ENCODE measurements at regions not wholly inside any gene's neighbourhood (a gene's known extent, or its start where the extent isn't known, plus 50 kb on each side); places are given as distances from the start of the nearest gene placed in this dataset.

DNA sequence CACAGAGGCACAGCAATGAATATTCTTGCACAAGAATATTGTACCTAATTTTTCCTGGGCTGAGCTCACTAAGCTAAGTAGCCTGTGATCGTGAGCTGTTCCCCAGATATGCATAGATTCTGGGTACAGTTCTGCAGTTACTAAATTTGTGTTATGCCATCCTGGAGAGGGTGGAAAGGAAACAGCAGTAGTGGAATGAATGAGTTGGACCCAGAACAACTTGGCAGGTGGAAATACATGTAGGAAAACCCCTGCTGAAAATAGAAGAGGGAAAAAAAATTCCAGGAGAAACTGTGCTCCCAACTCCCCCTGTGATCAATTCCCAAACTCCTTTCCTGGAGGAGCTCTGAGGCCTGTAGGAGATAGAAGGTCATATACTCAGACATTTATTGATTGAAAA is 181.5 kb upstream of the MGAT5 start:
- CTCF ChIA-PET = interaction anchor here (0.7 kb wide), 1 partner anchor 504 kb away, joined by 3 read pairs; the partner anchor contains the start of gene NCKAP5
- POLR2A ChIA-PET = interaction anchor here (0.6 kb wide), 1 partner anchor 386 kb away, joined by 3 read pairs; no protein-coding TSS in a partner anchor
- TF ChIP-seq, protein P1, sequence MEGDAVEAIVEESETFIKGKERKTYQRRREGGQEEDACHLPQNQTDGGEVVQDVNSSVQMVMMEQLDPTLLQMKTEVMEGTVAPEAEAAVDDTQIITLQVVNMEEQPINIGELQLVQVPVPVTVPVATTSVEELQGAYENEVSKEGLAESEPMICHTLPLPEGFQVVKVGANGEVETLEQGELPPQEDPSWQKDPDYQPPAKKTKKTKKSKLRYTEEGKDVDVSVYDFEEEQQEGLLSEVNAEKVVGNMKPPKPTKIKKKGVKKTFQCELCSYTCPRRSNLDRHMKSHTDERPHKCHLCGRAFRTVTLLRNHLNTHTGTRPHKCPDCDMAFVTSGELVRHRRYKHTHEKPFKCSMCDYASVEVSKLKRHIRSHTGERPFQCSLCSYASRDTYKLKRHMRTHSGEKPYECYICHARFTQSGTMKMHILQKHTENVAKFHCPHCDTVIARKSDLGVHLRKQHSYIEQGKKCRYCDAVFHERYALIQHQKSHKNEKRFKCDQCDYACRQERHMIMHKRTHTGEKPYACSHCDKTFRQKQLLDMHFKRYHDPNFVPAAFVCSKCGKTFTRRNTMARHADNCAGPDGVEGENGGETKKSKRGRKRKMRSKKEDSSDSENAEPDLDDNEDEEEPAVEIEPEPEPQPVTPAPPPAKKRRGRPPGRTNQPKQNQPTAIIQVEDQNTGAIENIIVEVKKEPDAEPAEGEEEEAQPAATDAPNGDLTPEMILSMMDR (IDR thresholded peaks at IDR 0.05; ENCODE audit: insufficient read depth, low read length, missing control alignments) = no peak
- DNase-seq (ENCODE audit: low read depth, low spot score) = no peak
- H3K4me3 ChIP-seq (ENCODE audit: low read depth, low read length) = no peak overlapping the region

GRCh38 chr2:134073023-134073422 is 180.8 kb upstream of the MGAT5 start:
- CTCF ChIA-PET = interaction anchor here (0.7 kb wide), 1 partner anchor 505 kb away, joined by 3 read pairs; the partner anchor contains the start of gene NCKAP5
- DNase-seq (ENCODE audit: low read depth, low spot score) = no peak
- TF ChIP-seq, protein P1 (IDR thresholded peaks at IDR 0.05; ENCODE audit: insufficient read depth, low read length, missing control alignments) = no peak
- POLR2A ChIA-PET = interaction anchor here (0.6 kb wide), 1 partner anchor 386 kb away, joined by 3 read pairs; no protein-coding TSS in a partner anchor
- H3K4me3 ChIP-seq (ENCODE audit: low read depth, low read length) = no peak overlapping the region

GRCh38 chr2:134074619-134075018 is 179.3 kb upstream of the MGAT5 start:
- DNase-seq (ENCODE audit: low read depth, low spot score) = no peak
- H3K4me3 ChIP-seq (ENCODE audit: low read depth, low read length) = no peak overlapping the region
- TF ChIP-seq, protein P1 (IDR thresholded peaks at IDR 0.05; ENCODE audit: insufficient read depth, low read length, missing control alignments) = no peak
- POLR2A ChIA-PET = no interaction called here
- CTCF ChIA-PET = no interaction called here

DNA sequence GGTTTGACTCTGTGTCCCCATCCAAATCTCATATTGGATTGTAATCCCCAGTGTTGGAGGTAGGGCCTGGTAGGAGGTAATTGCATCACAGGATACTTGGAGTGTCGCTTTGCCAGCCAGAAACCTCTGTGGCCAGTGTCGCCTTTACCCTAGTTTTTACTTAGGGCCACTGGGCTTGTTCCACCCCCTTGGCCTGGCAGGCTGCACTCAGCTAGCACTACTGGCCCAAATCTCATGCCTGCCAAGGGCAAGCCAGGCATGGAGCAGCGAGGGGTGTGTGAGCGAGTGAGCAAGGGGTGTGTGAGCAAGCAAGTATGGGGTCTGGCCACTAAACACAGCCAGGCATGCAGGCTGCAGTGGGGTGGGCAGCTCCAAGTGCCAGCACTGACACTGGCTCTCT is 178.7 kb upstream of the MGAT5 start:
- no peak overlapping the region for H3K4me3 ChIP-seq (ENCODE audit: low read depth, low read length)
- no peak for DNase-seq (ENCODE audit: low read depth, low spot score)
- TF ChIP-seq, protein P1 (IDR thresholded peaks at IDR 0.05; ENCODE audit: insufficient read depth, low read length, missing control alignments) = no peak
- POLR2A ChIA-PET = no interaction called here
- CTCF ChIA-PET = no interaction called here

- POLR2A ChIA-PET = no interaction called here
- CTCF ChIA-PET = interaction anchor here (1.5 kb wide), 1 partner anchor 17 kb away, joined by 4 read pairs; no protein-coding TSS in a partner anchor
- H3K4me3 ChIP-seq (ENCODE audit: low read depth, low read length) = no peak overlapping the region
- DNase-seq (ENCODE audit: low read depth, low spot score) = no peak
- TF ChIP-seq, protein P1 (IDR thresholded peaks at IDR 0.05; ENCODE audit: insufficient read depth, low read length, missing control alignments) = no peak
These were observed 175.5 kb upstream of the MGAT5 start for GRCh38 chr2:134078354-134078753.

DNA sequence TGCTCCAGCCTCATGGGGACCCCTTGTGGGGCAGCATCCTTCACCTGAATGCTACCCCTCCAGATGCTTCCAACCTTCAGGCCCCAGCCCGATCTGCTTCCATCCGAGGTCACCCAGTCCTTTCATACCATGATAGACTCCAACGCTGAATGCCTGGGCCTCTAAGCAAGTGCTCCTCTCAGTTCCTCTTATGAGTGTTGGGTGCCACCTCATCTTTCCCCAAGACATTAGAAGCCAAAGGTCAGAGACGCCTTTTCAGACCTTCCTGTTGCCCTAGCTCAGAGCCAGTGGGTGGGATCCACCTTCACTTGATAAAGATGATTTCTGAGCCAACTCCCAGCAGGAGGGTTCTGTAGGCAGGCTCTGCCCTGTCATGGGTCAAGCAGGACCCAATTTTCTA is 174.5 kb upstream of the MGAT5 start:
- H3K4me3 ChIP-seq (ENCODE audit: low read depth, low read length) = no peak overlapping the region
- CTCF ChIA-PET = interaction anchor here (1.3 to 1.5 kb wide), 3 partner anchors 16 to 371 kb away, joined by 3 to 4 read pairs (median 3); no protein-coding TSS in a partner anchor
- POLR2A ChIA-PET = no interaction called here
- no peak for DNase-seq (ENCODE audit: low read depth, low spot score)
- TF ChIP-seq, protein P1 (IDR thresholded peaks at IDR 0.05; ENCODE audit: insufficient read depth, low read length, missing control alignments) = no peak

Measured in AG04449 (cell line).